Endothelial cell of umbilical vein (primary cell): ENCODE measurements at regions not wholly inside any gene's neighbourhood (a gene's known extent, or its start where the extent isn't known, plus 50 kb on each side); places are given as distances from the start of the nearest gene placed in this dataset.

ENCODE experiments used
- CTCF ChIP-seq, 2 donors: IDR thresholded peaks; 1 replicate in 1 of 2; 2 replicates in 1 of 2; pipeline ENCODE4 v1.5.1; 2011; ENCODE audit warnings: low read length in 2 of 2, mild to moderate bottlenecking in 2 of 2, moderate library complexity in 2 of 2, control low read depth in 1 of 2, inconsistent platforms in 1 of 2, low read depth in 1 of 2; ENCODE audit not compliant: insufficient read depth in 1 of 2; ENCODE audit errors: extremely low read depth in 1 of 2
- EZH2 ChIP-seq: IDR thresholded peaks from 2 replicates; pipeline ENCODE4 v1.6.1; 2012; ENCODE audit warnings: borderline replicate concordance, low read depth, mild to moderate bottlenecking, moderate library complexity, low read length, inconsistent platforms; ENCODE audit not compliant: severe bottlenecking
- GATA2 ChIP-seq: IDR thresholded peaks from 2 replicates; pipeline ENCODE4 v1.7.0; 2011; ENCODE audit warnings: low read depth, mild to moderate bottlenecking, moderate library complexity, mixed read lengths, low read length; ENCODE audit not compliant: insufficient read length, insufficient read depth
- POLR2A ChIP-seq: IDR thresholded peaks from 2 replicates; pipeline ENCODE4 v1.6.1; 2012; ENCODE audit warnings: low read depth, mild to moderate bottlenecking, control low read depth, low read length

- no peak for TF ChIP-seq CTCF (IDR thresholded peaks at IDR 0.05; ENCODE audit: extremely low read depth in 1 of 2, insufficient read depth in 1 of 2, low read depth in 1 of 2, low read length in 2 of 2)
- TF ChIP-seq POLR2A = no peak
- TF ChIP-seq GATA2 = no peak
- no peak for TF ChIP-seq EZH2
These were observed 507.0 kb downstream of the ZPLD1 start for GRCh38 chr3:102941786-102942185.
